HepG2 (cell line): ENCODE measurements at regions not wholly inside any gene's neighbourhood (a gene's known extent, or its start where the extent isn't known, plus 50 kb on each side); places are given as distances from the start of the nearest gene placed in this dataset.

Source experiments
- ATAC-seq: fragments of 200-7000 bp; cut with Tn5 transposase; 3 replicates; pipeline ENCODE4 v1.9.1; 2020; ENCODE audit warnings: mild to moderate bottlenecking, moderate library complexity
- BruUV-seq: library from RNA; stranded (reverse); fragments of 400-500 nt; replicated peaks from 2 replicates; lab custom pipeline; 2021; lab: Mats Ljungman, UMichigan
- CTCF ChIA-PET: fragments of 300-600 bp; formaldehyde crosslinking; extraction: SDS; loops from one replicate; lab custom pipeline; 2021; ENCODE audit warnings: low total read pairs, inconsistent platforms, low intra/inter-chr PET ratio; lab: Yijun Ruan, JAX
- POLR2A ChIA-PET: fragments of 350-600 bp; sonication (Branson Sonifier 250); formaldehyde crosslinking; loops from one replicate; lab custom pipeline; 2020; ENCODE audit warnings: antibody characterized with exemption, inconsistent platforms; lab: Yijun Ruan, JAX
- DNase-seq: peaks from one replicate; pipeline ENCODE4 v3.0.0-alpha.2; 2015; ENCODE audit warnings: low spot score
- FAIRE-seq: peaks from 3 replicates; lab custom pipeline; 2011; peaks lifted over from hg19 to GRCh38; lab: Jason Lieb, UNC
- H2AFZ ChIP-seq: one replicate; pipeline ENCODE4 v1.6.1; 2011; ENCODE audit warnings: low read length, inconsistent platforms
- H3K27ac ChIP-seq: fragments of 300-600 bp; 3 replicates; pipeline ENCODE4 v1.8.0; 2011; ENCODE audit warnings: mixed run types, mild to moderate bottlenecking, mixed read lengths, low read length, inconsistent platforms; ENCODE audit not compliant: insufficient read depth; ENCODE audit errors: extremely low read length
- H3K27me3 ChIP-seq, 2 experiments: fragments of 200-600 bp in 1 of 2; 2 replicates in 1 of 2; 3 replicates in 1 of 2; pipeline versions ENCODE4 v1.6.0 to v1.8.0; 2011; ENCODE audit warnings: low read length in 2 of 2, mild to moderate bottlenecking in 2 of 2, moderate library complexity in 2 of 2, inconsistent platforms in 1 of 2; ENCODE audit not compliant: insufficient read depth in 2 of 2, control insufficient read depth in 1 of 2
- H3K36me3 ChIP-seq, 2 experiments: fragments of 200-600 bp in 1 of 2; replicated peaks in 1 of 2; 2 replicates in 1 of 2; 3 replicates in 1 of 2; pipeline versions ENCODE4 v1.5.1 to v1.8.0; 2011; ENCODE audit warnings: low read length in 2 of 2, inconsistent platforms in 1 of 2; ENCODE audit not compliant: insufficient read depth in 2 of 2, control insufficient read depth in 1 of 2
- H3K4me1 ChIP-seq: 2 replicates; pipeline ENCODE4 v1.5.1; 2012; ENCODE audit warnings: low read length, inconsistent platforms; ENCODE audit not compliant: insufficient read depth
- H3K4me2 ChIP-seq: 2 replicates; pipeline ENCODE4 v1.6.0; 2011; ENCODE audit warnings: low read depth, low read length, inconsistent platforms
- H3K4me3 ChIP-seq, 3 experiments: fragments of 200-600 bp in 1 of 3; sonication (generic), shearing (Covaris generic) in 1 of 3; replicated peaks in 1 of 3; 2 replicates each; pipeline ENCODE4 v1.5.1; 2011 to 2016; ENCODE audit warnings: low read length in 3 of 3, inconsistent platforms in 2 of 3, low read depth in 2 of 3, mild to moderate bottlenecking in 2 of 3, control low read depth in 1 of 3, mixed read lengths in 1 of 3; ENCODE audit not compliant: insufficient read depth in 1 of 3
- H3K79me2 ChIP-seq: one replicate; pipeline ENCODE4 v1.6.1; 2011; ENCODE audit warnings: low read length, inconsistent platforms; ENCODE audit not compliant: insufficient read depth
- H3K9ac ChIP-seq: 2 replicates; pipeline ENCODE4 v1.6.0; 2011; ENCODE audit warnings: mild to moderate bottlenecking, low read depth, low read length, inconsistent platforms; ENCODE audit not compliant: insufficient read depth
- H3K9me3 ChIP-seq: 2 replicates; pipeline ENCODE4 v1.5.1; 2012; ENCODE audit warnings: mild to moderate bottlenecking, low read length
- H4K20me1 ChIP-seq: 2 replicates; pipeline ENCODE4 v1.6.0; 2011; ENCODE audit warnings: inconsistent platforms, mild to moderate bottlenecking, low read length, moderate library complexity; ENCODE audit not compliant: insufficient read depth
- AGO1 ChIP-seq: fragments of 200-400 bp; formaldehyde crosslinking; IDR thresholded peaks from 2 replicates; pipeline ENCODE4 v1.6.1; 2017; ENCODE audit warnings: mild to moderate bottlenecking, low read depth, low read length, moderate library complexity; ENCODE audit not compliant: poor library complexity, severe bottlenecking
- CBX5 ChIP-seq: sonication (generic); formaldehyde crosslinking; IDR thresholded peaks from 2 replicates; pipeline ENCODE4 v1.4.0; 2020; ENCODE audit warnings: missing genetic modification reagents, borderline replicate concordance
- DMAP1 ChIP-seq: IDR thresholded peaks from 2 replicates; pipeline ENCODE4 v1.6.1; 2016
- EP300 ChIP-seq, 3 experiments: sonication (generic) in 1 of 3; formaldehyde crosslinking in 1 of 3; IDR thresholded peaks; 2 replicates each; pipeline versions ENCODE4 v1.5.1 to v1.6.1; 2011 to 2020; ENCODE audit warnings: low read depth in 2 of 3, low read length in 2 of 3, borderline replicate concordance in 1 of 3, improper control_type of control experiment in 1 of 3, mild to moderate bottlenecking in 1 of 3, missing genetic modification reagents in 1 of 3, moderate library complexity in 1 of 3
- FOXJ3 ChIP-seq: sonication (generic); formaldehyde crosslinking; IDR thresholded peaks from 2 replicates; pipeline ENCODE4 v1.4.0; 2020; ENCODE audit warnings: missing genetic modification reagents, mild to moderate bottlenecking, borderline replicate concordance
- HMGA1 ChIP-seq: sonication (generic); formaldehyde crosslinking; conservative IDR thresholded peaks from 2 replicates; pipeline ENCODE4 v1.4.0; 2020; ENCODE audit warnings: missing genetic modification reagents
- POLR2AphosphoS5 ChIP-seq: IDR thresholded peaks from 2 replicates; pipeline ENCODE4 v1.6.1; 2012; ENCODE audit warnings: low read depth, low read length
- SIN3B ChIP-seq: fragments of 150-350 bp; IDR thresholded peaks from 2 replicates; pipeline ENCODE4 v1.6.1; 2014; ENCODE audit warnings: low read length
- SP5 ChIP-seq: IDR thresholded peaks from 2 replicates; pipeline ENCODE4 v1.6.1; 2016; ENCODE audit warnings: low read depth, borderline replicate concordance
- ZC3H4 ChIP-seq: sonication (generic); formaldehyde crosslinking; IDR thresholded peaks from 2 replicates; pipeline ENCODE4 v1.4.0; 2020; ENCODE audit warnings: missing genetic modification reagents, borderline replicate concordance
- ZFP37 ChIP-seq: sonication (generic); formaldehyde crosslinking; IDR thresholded peaks from 2 replicates; pipeline ENCODE4 v1.4.0; 2020; ENCODE audit warnings: missing genetic modification reagents, borderline replicate concordance
- ZMAT3 ChIP-seq: sonication (generic); formaldehyde crosslinking; conservative IDR thresholded peaks from 2 replicates; pipeline ENCODE4 v1.7.0; 2021; ENCODE audit warnings: missing genetic modification reagents
- ZNF432 ChIP-seq: sonication (generic); formaldehyde crosslinking; IDR thresholded peaks from 2 replicates; pipeline ENCODE4 v1.5.0; 2020; ENCODE audit warnings: missing genetic modification reagents, mild to moderate bottlenecking, borderline replicate concordance
- ZNF605 ChIP-seq: sonication (generic); formaldehyde crosslinking; IDR thresholded peaks from 2 replicates; pipeline ENCODE4 v1.8.0; 2022; ENCODE audit warnings: mild to moderate bottlenecking, missing genetic modification reagents
- ZNF703 ChIP-seq: sonication (generic); formaldehyde crosslinking; IDR thresholded peaks from 2 replicates; pipeline ENCODE4 v1.5.1; 2020; ENCODE audit warnings: missing genetic modification reagents, mild to moderate bottlenecking, moderate library complexity, borderline replicate concordance
- WGBS: methylation state at CpG from one replicate; pipeline ENCODE4 v1.1.6; 2017; ENCODE audit warnings: low lambda C conversion rate; 5-methylcytosine and 5-hydroxymethylcytosine counted together
- in situ Hi-C: cut with HindIII; loops from 2 replicates; pipeline ENCODE4 v1.10.0; 2017; ENCODE audit warnings: low pct_unique_long_range_greater_than_20kb; ENCODE audit not compliant: extremely low pct_ligation_motif_present
- intact Hi-C: fragments of 100-400 bp; cut with micrococcal nuclease; formaldehyde crosslinking; loops from one replicate; pipeline ENCODE4 v1.10.0; 2022; ENCODE audit not compliant: unreplicated experiment

DNA sequence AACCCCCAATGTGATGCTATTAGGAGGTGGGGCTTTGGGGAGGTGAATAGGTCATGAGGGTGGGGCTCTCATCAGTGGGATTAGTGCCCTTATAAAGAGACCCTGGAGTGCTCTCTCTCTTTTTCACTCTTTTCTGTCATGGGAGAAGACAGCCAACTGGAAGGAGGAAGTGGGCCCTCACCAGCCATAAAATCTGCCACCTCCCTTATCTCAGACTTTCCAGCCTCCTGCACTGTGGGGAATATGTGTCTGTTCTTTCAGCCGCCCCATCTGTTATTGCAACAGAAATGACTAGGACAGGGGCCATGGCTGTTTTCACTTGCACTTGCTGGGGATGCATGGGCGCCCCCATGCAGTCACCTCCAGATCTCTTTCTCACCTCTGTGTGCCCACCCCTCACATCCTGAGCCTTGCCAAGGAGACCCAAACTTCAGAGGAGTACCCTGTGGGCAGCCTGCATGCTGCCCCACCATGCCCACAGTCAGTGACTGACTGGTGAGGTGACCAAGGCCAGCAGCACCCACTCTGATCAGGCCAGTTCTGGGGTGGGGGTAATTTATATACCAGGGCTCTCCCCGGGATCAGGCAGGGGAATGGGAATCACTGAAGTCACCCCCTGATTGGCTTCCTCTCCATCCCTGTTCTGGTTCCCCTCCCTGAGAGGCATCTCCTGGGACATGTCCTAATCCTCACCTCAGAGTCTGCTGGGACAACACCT, 118.4 kb downstream of the ANKRD60 start:
- intact Hi-C loops, result no loop called here
- Histone ChIP-seq H3K36me3 (no peaks in the 10 kb centered on the region), H3K27me3 (peaks cover 4 to 40% of the 10 kb centered on the region in 2 experiments; a peak in 4 of 5 replicates), H3K4me2 (no peak overlapping the region), H3K4me1 (no peaks in the 10 kb centered on the region), H2AFZ (no peak overlapping the region), H3K4me3 (no peak overlapping the region), H3K79me2 (no peaks in the 10 kb centered on the region), H4K20me1 (no peaks in the 10 kb centered on the region), H3K9ac (no peak overlapping the region), H3K27ac (no peak overlapping the region), H3K9me3 (no peaks in the 10 kb centered on the region)
- TF ChIP-seq CBX5 (CRISPR knock-in tag), result no peak
- TF ChIP-seq EP300 (IDR thresholded peaks at IDR 0.05; ENCODE audit: low read depth in 2 of 2, low read length in 2 of 2), result no peak
- TF ChIP-seq EP300 (CRISPR knock-in tag; IDR thresholded peaks at IDR 0.05; ENCODE audit: borderline replicate concordance), result no peak
- no peak for TF ChIP-seq FOXJ3
- TF ChIP-seq DMAP1, result no peak
- TF ChIP-seq SIN3B, result no peak
- TF ChIP-seq ZFP37, result no peak
- TF ChIP-seq ZNF703 (CRISPR knock-in tag), result no peak
- no peak for TF ChIP-seq AGO1
- no peak for TF ChIP-seq ZNF605 (CRISPR knock-in tag)
- no peak for TF ChIP-seq ZNF432
- TF ChIP-seq SP5 (CRISPR knock-in tag), result no peak
- no peak for TF ChIP-seq POLR2AphosphoS5
- no peak for TF ChIP-seq HMGA1 (CRISPR knock-in tag)
- no peak for TF ChIP-seq ZC3H4
- TF ChIP-seq ZMAT3 (CRISPR knock-in tag), result no peak
- ChIA-PET CTCF (no interaction called here), POLR2A (no interaction called here)
- FAIRE-seq (no peak), ATAC-seq (no peak), DNase-seq (no peak)
- in situ Hi-C loops, result no loop called here
- no TSS peak for BruUV-seq
- 38% methylated on average over 2 of the region's 3 CpGs for WGBS
